Rectal smooth muscle tissue (tissue), 1 donor: ENCODE measurements at regions not wholly inside any gene's neighbourhood (a gene's known extent, or its start where the extent isn't known, plus 50 kb on each side); places are given as distances from the start of the nearest gene placed in this dataset.
A peak's percentile ranks its signal among the peaks of the same experiment; 100 is the strongest.

Source experiments
- H3K27ac ChIP-seq: one replicate; pipeline ENCODE4 v1.7.0; 2013; ENCODE audit warnings: low read depth, low read length, inconsistent platforms
- H3K27me3 ChIP-seq: one replicate; pipeline ENCODE4 v1.7.0; 2013; ENCODE audit warnings: low read length; ENCODE audit not compliant: control insufficient read depth, insufficient read depth
- H3K36me3 ChIP-seq: one replicate; pipeline ENCODE4 v1.7.0; 2013; ENCODE audit warnings: low read length; ENCODE audit not compliant: control insufficient read depth, insufficient read depth
- H3K4me1 ChIP-seq: one replicate; pipeline ENCODE4 v1.7.0; 2013; ENCODE audit warnings: low read length; ENCODE audit not compliant: control insufficient read depth, insufficient read depth
- H3K4me3 ChIP-seq: one replicate; pipeline ENCODE4 v1.7.0; 2013; ENCODE audit warnings: low read length
- H3K9ac ChIP-seq: one replicate; pipeline ENCODE4 v1.7.0; 2013; ENCODE audit warnings: low read length

DNA sequence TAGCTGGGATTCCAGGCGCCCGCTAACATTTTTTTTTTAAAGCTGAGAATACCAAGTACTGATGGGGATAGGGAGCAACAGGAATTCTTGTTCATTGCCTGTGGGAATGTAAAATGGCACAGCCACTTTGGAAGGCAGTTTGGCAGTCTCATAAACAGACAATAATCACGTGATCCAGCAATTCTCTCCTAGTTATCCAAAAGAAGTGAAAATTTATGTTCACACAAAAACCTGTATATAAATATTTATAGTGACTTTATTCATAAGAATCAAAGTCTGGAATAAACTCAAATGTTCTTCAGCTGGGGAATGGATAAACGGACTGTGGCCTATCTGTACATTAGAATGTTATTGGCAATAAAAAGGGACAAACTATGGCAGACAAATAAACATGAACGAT is 72.5 kb upstream of the NEO1 start:
- Histone ChIP-seq H3K9ac (no peak overlapping the region), H3K36me3 (no peaks in the 10 kb centered on the region), H3K27ac (no peak overlapping the region), H3K27me3 (no peaks in the 10 kb centered on the region), H3K4me1 (peaks cover 10% of the 10 kb centered on the region), H3K4me3 (no peak overlapping the region)

DNA sequence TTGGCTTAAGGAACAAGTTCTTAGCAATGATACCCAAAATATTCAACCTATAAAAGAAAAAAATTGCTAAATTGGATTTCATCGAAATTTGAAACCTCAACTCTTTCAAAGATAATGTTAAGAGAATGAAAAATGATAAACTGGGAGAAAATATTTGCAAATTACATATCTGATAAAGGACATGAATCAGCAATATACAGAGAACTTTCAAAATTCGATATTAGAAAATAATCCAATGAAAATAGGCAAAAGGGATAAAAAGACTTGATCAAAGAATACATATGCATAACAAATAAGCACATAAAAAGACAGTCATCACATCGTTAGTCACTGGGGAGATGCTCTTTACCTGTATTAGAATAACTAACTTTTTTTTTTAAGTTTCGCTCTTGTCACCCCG is 73.0 kb upstream of the NEO1 start:
- Histone ChIP-seq H3K27ac (no peak overlapping the region), H3K4me1 (peaks cover 10% of the 10 kb centered on the region), H3K4me3 (no peak overlapping the region), H3K27me3 (no peaks in the 10 kb centered on the region), H3K36me3 (no peaks in the 10 kb centered on the region), H3K9ac (no peak overlapping the region)

DNA sequence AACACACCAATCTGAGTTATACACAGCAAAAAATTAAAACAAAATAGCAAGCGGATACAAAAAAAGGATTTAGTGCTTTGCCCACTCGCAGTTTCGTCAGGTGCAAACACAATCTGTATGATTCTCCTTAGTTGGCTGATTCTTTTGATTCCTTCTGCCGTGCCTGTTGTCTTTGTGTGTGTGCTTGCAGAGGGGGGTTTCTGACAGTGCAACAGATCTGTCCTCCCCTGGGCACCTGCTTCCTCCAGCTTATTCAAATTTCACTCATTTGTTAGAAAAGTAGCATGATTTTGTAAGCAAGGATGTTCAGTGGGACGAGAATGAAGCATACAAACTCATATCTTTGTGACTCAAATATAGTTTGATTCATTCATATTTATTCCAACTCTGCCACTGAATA is 74.0 kb upstream of the NEO1 start:
- no peak overlapping the region for H3K9ac ChIP-seq
- no peak overlapping the region for H3K4me3 ChIP-seq
- no peak overlapping the region for H3K27ac ChIP-seq

DNA sequence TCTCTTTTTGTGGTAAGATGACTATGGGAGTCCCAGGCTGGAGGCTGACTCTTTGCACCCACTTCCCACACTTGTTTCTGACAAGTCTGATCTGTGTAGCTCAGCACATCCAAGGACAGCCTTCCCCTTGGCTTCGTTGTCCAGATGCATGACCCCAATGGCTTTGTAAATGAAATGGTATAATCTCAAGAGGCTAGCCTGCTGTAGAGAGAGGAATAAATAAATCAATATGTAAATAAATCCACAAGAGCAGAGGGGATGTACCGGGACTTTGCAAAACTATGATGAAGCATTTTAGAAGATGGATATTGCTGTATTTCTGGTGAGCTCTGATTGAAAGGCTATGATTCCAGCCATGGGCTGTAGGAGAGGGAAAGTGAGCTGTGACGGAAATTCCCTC is 79.9 kb upstream of the NEO1 start:
- Histone ChIP-seq H3K9ac (no peak overlapping the region), H3K27me3 (no peaks in the 10 kb centered on the region), H3K4me1 (peaks cover 9% of the 10 kb centered on the region), H3K27ac (no peak overlapping the region), H3K4me3 (no peak overlapping the region), H3K36me3 (no peaks in the 10 kb centered on the region)

More for the DNA sequence above, 74.0 kb upstream of the NEO1 start:
- H3K27me3 ChIP-seq, result no peaks in the 10 kb centered on the region
- H3K4me1 ChIP-seq, result peaks cover 9% of the 10 kb centered on the region
- H3K36me3 ChIP-seq, result no peaks in the 10 kb centered on the region

DNA sequence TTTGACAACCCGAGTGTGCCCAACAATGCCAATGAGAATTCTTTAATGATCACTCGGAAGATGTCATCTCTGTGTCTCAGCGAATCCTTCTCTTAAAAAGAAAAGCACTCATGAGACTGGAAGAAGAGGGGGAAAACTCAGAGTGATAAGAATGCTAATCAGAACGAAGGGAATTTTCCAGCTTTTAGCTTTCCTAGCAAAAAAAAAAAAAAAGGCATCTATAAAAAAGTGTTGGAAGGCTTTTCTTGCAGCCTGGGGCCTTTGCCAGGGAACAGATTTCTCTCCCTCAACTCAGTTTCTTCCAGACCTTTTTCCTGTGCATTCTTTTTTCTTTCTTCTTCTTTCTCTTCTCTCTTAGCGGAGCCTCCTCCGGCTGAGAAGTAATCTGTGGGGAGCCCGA is 80.5 kb upstream of the NEO1 start:
- Histone ChIP-seq H3K27me3 (no peaks in the 10 kb centered on the region), H3K4me3 (no peak overlapping the region), H3K36me3 (no peaks in the 10 kb centered on the region), H3K4me1 (peaks cover 9% of the 10 kb centered on the region), H3K9ac (no peak overlapping the region), H3K27ac (peak overlapping the region; percentile 25)

DNA sequence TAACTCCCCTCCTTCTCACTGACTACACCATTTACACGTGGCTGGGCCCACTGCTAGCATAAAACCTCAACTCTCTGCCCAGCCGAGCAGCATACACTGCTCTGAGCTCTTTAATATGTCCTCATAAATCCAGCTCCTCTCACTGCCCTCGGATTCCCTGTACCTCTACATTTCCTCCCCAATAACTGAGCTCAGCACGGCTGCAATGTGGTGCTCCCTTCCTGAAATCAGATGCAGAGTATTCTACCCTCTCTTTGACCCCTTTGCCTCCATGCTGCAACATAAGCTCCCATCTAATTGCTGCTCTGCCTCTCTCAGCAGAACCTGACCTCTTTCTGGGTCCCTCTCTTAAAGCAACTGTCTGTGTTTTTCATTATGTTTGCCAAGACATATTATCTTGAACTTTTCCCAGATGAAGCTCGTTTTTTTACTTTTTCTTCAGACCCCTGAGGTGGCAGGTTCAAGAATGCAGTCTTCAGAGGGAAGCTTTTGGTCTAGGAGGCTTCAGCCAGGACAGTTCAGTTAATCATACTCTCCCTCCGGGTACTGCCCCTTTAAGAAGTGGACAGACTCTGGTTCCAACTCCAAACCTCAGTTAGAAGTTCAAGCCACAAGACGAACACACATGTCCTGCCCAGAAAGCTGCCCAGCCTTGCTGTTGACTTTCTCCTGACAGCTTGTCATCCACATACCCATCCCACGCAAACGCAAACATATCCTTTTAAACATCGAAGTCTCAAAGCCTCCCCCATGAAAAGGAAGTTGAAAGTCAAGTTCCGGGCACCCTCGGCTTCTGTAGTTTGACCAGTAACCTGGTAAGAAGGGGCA is 81.1 kb upstream of the NEO1 start:
- H3K27me3 ChIP-seq, result no peaks in the 10 kb centered on the region
- peaks cover 9% of the 10 kb centered on the region for H3K4me1 ChIP-seq
- no peaks in the 10 kb centered on the region for H3K36me3 ChIP-seq
- H3K27ac ChIP-seq, result peak overlapping the region; percentile 25
- H3K4me3 ChIP-seq, result no peak overlapping the region
- H3K9ac ChIP-seq, result no peak overlapping the region

DNA sequence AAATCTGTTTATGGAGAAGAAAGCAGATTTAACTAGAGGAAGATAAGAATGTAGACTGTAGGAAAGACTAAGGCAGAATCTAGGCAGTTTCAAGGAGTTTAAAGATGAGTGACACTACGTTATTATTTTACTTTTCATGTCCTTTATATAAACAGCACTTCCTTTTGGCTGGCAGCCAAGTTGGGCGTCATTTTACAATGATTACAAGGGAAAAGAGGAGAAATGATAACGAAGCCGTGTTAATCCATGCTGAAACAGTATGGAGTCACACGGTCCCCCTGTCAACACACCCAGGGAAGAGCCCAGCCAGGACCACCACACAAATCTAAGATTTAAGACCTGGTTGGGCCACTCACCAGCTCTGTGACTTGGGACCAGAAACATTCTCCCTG is 83.7 kb upstream of the NEO1 start:
- Histone ChIP-seq H3K27ac (no peak overlapping the region), H3K4me1 (peaks cover 9% of the 10 kb centered on the region), H3K36me3 (no peaks in the 10 kb centered on the region), H3K27me3 (no peaks in the 10 kb centered on the region), H3K4me3 (no peak overlapping the region), H3K9ac (no peak overlapping the region)

DNA sequence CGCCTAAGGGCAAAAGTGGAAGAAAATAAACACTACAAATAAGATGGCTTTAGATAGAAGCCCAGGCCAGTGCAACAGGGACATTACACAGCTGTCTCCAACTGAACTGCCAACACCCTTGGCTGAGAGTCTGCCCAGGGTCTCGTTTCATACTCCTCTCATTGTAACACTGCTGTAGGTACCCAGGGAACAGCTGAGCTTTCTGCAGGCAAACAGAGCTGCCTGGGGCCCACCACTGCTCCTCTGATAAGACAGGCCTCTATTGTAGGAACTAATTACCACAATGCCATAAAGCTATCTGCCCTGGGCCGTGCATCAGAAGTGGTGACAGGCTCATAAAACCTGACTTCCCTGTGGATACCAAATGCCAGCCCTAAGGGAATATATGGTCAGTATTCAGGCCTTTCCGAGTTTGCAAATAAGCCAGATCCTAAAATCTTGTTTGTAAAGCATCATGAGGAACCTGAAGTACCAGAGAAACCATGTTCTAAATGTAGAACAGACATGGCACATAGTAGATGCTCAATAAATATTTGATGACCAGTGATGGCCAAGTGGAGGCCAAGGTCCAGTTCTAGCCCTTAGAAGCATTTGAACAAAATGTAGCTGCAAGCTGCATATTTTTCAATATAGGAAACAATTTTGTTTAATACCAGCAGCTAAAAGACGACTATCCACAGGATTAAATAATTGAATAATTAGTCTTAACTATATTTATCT is 84.3 kb upstream of the NEO1 start:
- no peaks in the 10 kb centered on the region for H3K27me3 ChIP-seq
- no peak overlapping the region for H3K27ac ChIP-seq

DNA sequence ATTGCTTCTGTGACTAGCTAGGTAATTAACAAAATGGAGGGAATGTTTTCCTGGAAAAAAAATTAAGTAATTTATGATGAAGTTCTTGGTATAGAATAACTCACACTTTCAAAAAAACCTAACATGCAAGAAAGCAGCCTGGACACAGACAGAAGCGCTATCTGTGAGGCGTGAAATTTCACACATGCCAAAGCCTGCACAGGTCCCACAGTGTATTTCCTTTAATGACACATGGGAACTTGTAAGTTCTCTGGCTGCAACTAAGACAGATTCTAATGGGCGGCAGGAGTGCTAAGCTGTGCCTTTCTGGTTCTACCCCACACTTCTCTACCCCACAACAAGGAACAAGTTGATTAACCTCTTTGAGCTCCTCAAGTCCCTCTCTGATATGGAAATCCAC is 84.9 kb upstream of the NEO1 start:
- Histone ChIP-seq H3K4me3 (no peak overlapping the region), H3K9ac (no peak overlapping the region), H3K27ac (no peak overlapping the region), H3K36me3 (no peaks in the 10 kb centered on the region), H3K27me3 (no peaks in the 10 kb centered on the region), H3K4me1 (peaks cover 9% of the 10 kb centered on the region)

More for the DNA sequence above, 84.3 kb upstream of the NEO1 start:
- Histone ChIP-seq H3K9ac (no peak overlapping the region), H3K4me3 (no peak overlapping the region), H3K4me1 (peaks cover 9% of the 10 kb centered on the region), H3K36me3 (no peaks in the 10 kb centered on the region)

DNA sequence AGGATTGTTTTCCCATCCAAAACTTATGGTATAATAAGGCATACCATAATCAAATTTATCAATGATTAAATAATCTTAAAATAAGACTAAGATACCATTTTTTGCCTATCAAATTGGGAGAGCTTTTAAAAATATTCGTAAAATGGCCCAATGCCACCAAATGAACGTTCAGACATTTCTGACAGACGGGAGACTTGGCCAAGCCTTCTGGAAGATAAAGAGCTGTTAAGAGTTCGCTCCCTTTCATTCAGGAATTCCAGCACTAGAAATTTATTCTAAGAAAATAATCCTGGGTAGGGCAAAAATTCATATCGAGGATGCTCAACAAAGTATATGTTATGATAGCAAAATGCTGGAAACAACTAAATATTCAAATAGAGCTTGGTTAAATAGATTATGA is 85.6 kb upstream of the NEO1 start:
- H3K36me3 ChIP-seq, result no peaks in the 10 kb centered on the region
- no peak overlapping the region for H3K4me3 ChIP-seq
- peaks cover 9% of the 10 kb centered on the region for H3K4me1 ChIP-seq
- H3K9ac ChIP-seq, result no peak overlapping the region
- no peak overlapping the region for H3K27ac ChIP-seq
- no peaks in the 10 kb centered on the region for H3K27me3 ChIP-seq

DNA sequence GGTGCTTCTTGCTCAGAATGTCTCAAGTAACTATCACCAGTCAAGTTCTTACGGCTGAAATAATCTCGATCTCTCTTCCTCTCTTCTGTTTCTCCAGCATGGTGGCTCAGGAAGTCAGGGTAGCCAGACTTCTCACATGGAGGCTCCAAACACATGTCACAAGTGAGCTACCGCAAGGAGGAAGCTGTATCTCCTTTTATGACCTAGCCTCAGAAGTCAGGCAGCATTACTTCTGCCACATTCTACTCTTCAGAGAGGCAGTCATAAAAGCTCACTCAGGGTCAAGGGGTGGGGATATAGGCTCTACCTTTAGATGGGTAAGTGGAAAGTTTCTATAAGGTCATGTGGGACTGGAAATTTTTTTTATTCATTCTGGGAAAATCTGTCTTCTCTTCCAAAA is 86.6 kb upstream of the NEO1 start:
- Histone ChIP-seq H3K4me3 (no peak overlapping the region), H3K9ac (no peak overlapping the region), H3K27ac (no peak overlapping the region), H3K36me3 (no peaks in the 10 kb centered on the region), H3K4me1 (peaks cover 2% of the 10 kb centered on the region), H3K27me3 (no peaks in the 10 kb centered on the region)

DNA sequence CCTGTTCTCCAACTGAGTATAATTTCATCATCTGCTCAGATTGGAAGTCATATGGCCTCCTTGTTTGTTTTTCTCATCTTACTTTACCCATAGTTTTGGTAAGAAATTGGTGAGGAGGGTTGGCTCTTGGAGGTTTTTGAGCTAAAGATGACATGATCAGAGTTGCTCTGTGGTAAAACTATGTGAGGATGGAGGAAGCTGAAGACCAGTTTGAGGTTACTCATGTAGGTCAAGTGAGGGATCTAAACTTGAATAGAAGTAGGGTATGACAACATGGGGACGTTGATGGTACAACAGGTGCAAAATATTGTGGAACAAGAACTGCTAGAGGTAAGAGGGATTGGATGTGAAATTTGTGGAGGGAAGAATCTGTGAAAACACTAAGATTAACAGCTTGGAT is 87.7 kb upstream of the NEO1 start:
- Histone ChIP-seq H3K9ac (no peak overlapping the region), H3K36me3 (no peaks in the 10 kb centered on the region), H3K27me3 (no peaks in the 10 kb centered on the region), H3K4me1 (no peaks in the 10 kb centered on the region), H3K4me3 (no peak overlapping the region), H3K27ac (no peak overlapping the region)

DNA sequence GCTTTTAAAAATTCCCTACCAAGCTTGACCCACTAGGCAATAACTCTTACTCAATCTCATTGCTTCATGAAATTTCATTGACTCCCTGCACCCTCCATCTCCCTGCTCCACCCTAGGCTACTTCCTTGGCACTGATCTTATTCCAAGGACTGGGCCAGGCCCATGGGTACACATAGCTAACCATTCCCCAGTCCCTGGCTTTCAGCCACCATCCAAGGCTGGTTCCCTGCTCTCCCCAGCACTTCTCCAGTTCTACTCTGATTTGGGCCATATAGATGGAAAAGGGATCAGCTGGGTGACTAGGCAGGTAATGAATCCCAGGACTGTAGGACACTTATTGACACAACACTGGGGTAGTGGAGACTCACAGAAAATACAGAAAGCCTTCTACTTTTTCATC is 88.1 kb upstream of the NEO1 start:
- no peak overlapping the region for H3K27ac ChIP-seq
- no peak overlapping the region for H3K4me3 ChIP-seq

More for the DNA sequence above, 88.1 kb upstream of the NEO1 start:
- H3K27me3 ChIP-seq, result no peaks in the 10 kb centered on the region
- H3K9ac ChIP-seq, result no peak overlapping the region
- no peaks in the 10 kb centered on the region for H3K36me3 ChIP-seq
- no peaks in the 10 kb centered on the region for H3K4me1 ChIP-seq
